NT2/D1 (cell line): ENCODE measurements at regions not wholly inside any gene's neighbourhood (a gene's known extent, or its start where the extent isn't known, plus 50 kb on each side); places are given as distances from the start of the nearest gene placed in this dataset.

ENCODE experiments used
- SUZ12 ChIP-seq: IDR thresholded peaks from 2 replicates; pipeline ENCODE4 v1.6.1; 2011; ENCODE audit not compliant: insufficient read length, insufficient read depth; ENCODE audit errors: extremely low read depth
- YY1 ChIP-seq: IDR thresholded peaks from 2 replicates; pipeline ENCODE4 v1.6.1; 2011; ENCODE audit not compliant: insufficient read length, insufficient read depth
- ZNF274 ChIP-seq: IDR thresholded peaks from 2 replicates; pipeline ENCODE4 v1.6.1; 2011; ENCODE audit warnings: mild to moderate bottlenecking, low read depth, low read length

GRCh38 chr11:32307913-32308312 is 127.4 kb downstream of the WT1 start:
- TF ChIP-seq SUZ12 (no peak), YY1 (no peak), ZNF274 (no peak)
